NOMO-1 (cell line): ENCODE measurements at regions not wholly inside any gene's neighbourhood (a gene's known extent, or its start where the extent isn't known, plus 50 kb on each side); places are given as distances from the start of the nearest gene placed in this dataset.
"Not testable (repeated sequence)": the region's sequence is repeated elsewhere in the genome, so short reads cannot be mapped to it uniquely, and the experiment has no call there.

Experiments used
- DNase-seq, 2 experiments: peaks; one replicate each; lab custom pipeline; 2025; ENCODE audit not compliant: unreplicated experiment in 2 of 2; lab: John Stamatoyannopoulos, UW

- peak; percentile 76 to 85 for DNase-seq
These were observed 58.3 kb upstream of the EEA1 start for GRCh38 chr12:92987362-92987761.

DNA sequence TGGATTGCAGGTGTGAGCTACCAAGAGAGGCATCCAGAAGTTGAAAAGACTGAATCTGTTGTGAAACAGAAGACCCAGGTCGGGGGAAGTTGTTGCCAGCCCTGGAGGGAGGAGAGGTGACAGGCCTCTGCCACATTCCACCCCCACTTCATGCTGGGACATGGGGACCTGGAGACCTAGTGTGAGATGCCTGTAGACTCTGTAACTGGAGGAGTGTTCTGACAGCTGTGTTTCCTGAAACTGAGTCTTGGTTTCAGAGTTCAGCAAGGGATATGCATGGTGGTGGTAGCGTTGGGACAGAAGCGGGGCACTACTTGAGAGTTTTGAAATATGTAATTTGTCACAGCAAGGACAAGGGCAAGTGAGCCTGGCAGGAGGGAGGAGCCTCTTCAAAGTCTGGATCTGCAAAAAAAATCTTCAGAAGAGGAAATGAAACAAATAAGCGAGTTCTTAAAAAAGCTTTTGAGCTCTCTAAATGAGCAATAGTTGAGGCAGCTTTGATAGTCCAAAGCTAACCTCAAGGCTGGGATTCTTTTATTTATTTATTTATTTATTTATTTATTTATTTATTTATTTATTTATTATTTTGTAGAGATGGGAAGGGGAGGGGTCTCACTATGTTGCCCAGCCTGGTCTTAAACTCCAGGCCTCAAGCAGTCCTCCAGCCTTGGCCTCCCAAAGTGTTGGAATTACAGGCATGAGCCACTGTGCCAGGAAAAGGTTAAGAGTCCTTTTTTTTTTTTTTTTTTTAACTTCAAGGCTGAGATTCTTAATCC lies 58.9 kb upstream of the EEA1 start:
- peak; percentile 95 to 99 for DNase-seq

DNA sequence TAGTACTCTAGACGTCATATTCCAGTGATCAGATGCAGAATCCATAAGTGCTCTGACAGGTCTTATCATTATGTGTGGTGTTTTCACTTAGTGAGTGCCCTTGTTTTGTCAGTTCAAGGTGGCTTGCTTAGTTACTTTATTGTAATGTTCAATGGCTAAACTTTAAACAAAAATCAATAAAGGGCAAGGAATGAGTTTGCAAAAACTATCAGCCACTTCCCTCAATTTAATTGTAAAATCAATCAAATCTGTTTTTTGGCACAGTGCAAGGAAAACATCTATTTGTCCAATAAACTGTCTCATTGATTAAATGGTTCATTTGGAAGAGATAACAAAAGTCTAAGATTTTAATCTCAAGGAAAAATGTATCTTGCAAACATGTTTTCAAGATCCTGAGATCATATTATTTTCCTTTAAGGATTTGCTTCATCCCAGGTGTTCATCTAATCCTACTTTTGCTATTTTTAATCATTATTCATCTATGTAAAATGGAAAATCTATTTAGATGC lies 59.6 kb upstream of the EEA1 start:
- DNase-seq, result no peak

- DNase-seq, result no peak
These were observed 60.8 kb upstream of the EEA1 start for GRCh38 chr12:92989715-92990484.

DNA sequence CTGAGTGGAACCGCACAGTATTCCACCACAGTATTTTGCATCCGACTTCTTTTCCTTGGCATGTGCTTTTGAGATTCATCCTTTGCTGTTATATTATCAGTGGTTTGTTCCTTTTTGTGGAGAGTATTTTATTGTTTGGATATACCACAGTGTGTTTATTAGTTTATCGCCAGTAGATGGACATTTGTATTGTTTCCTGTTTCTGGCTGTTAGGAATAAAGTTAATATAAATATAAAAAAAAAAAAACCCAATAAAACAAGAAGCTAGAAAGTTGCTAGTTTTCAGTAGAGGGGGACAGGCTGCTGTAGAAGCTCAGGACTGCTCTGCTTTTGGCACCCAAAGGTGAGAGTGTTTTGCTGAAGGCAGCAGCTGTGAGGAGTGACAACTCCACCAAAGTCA lies 62.0 kb upstream of the EEA1 start:
- DNase-seq, result no peak

DNA sequence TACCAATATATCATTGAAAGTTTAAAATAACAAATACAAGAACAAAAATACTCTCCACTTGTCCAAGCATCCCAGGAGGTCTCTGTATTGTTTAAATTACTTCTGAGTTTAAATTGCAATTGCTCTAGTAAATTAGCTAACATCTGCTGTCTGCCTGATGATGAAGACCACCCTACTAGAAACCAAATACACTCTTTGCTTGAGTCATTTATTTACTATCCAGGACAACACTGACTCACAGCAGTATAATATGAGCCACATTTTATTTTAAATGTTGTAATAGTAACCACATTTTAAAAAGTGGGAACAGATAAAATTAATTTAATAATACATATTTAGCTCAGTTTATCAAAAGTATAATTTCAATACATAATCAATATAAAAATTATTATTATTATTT lies 62.9 kb upstream of the EEA1 start:
- no peak for DNase-seq

- DNase-seq, result no peak
These were observed 64.2 kb upstream of the EEA1 start for GRCh38 chr12:92993259-92993658.

GRCh38 chr12:92995258-92995903 lies 66.3 kb upstream of the EEA1 start:
- no peak for DNase-seq

DNA sequence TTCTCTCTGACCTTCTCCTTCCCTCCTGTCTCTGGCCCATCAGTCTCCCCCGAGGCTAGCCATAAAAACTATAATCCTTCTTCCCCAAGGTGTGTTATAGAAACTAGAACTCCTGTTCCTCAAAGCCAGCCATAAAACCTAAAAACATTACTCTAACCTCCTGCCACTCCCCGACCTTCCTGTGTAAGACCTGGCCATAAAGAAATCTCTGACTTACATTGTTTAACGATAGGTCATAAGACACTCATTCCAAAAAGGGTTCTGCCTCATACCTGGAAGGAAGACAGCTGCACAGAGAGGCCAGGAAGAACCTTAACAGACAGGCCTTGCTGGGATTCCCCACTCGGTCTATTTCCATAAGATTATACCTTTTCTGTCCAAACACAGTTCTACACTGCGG lies 70.9 kb upstream of the EEA1 start:
- DNase-seq, result no peak

DNA sequence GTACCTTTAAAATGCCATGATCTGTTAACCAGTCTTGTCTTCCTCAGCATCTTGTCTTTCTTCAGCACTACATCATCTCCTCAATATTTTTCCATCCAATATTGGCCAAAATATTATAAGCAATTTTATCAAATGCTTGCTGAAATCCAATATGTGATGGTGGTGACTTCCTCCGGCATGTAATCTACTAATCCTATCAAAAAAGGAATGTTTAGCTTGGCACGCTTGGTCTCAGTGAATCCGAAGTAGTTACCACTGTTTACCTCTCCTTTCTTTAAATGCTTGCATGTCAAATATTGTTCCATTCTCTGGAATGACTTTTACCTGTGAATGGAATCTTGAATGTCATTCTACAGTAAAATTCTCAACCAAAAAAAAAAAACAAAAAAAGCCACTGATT lies 72.3 kb upstream of the EEA1 start:
- no peak for DNase-seq

DNA sequence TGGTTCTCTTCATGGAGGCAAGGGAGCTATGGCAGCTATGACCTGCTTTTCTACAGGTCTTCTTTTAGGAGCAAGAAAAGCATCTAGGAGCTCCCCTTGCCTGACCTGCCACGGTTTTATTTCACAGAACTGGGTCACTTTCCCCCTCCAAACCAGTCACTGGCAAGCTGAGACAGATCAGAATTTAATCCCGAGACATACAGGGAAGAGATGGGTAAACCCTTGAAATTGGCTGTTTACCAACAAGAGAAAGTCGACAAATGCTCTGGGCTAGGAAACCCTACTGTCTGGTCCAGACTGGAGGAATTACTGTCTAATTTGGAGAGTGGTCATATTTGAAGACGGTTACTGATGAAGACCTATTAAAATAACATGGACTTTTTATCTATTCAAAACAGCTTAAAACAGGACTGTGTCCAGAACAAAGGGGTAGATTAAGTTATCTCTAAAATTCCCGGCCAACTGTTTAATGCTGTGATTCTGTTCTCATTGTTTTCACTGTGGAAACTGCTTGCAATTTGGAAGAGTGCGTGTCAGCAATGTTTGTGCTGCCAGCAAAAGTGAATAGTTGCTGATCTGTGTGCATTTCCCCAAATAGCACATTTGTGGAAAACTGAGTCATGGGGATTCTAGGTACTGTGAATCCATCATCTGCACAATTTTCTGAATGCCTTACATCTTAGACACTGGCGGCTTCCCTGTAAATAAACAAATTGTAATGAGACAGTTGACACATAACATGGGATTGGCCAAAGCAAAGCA lies 73.4 kb upstream of the EEA1 start:
- DNase-seq, result no peak

GRCh38 chr12:93003531-93004239 lies 74.6 kb upstream of the EEA1 start:
- DNase-seq, result peak in 1 of 2 experiments; percentile 30

- no peak for DNase-seq
These were observed 76.9 kb upstream of the EEA1 start for GRCh38 chr12:93005928-93006392.

- DNase-seq, result no peak
These were observed 77.5 kb upstream of the EEA1 start for GRCh38 chr12:93006471-93007208.

DNA sequence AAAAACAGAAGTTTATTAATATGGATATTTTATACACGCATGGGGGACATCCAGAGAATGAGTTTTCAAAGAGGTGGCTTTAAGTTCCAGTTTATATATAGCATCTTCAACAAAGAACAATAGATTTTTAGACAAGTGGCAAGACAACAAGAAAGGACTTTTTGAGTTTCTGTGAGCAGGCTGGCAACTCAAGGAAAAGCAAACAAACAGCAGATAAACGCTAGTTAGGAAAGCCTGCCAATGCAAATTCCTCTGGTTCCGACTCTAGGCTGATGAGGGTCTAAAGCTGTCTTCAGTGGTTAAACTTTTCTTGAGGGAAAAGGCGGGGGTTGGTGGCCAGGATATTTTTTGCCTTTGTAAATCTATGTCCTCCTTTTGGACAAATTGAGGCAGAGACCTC lies 78.4 kb upstream of the EEA1 start:
- no peak for DNase-seq

DNA sequence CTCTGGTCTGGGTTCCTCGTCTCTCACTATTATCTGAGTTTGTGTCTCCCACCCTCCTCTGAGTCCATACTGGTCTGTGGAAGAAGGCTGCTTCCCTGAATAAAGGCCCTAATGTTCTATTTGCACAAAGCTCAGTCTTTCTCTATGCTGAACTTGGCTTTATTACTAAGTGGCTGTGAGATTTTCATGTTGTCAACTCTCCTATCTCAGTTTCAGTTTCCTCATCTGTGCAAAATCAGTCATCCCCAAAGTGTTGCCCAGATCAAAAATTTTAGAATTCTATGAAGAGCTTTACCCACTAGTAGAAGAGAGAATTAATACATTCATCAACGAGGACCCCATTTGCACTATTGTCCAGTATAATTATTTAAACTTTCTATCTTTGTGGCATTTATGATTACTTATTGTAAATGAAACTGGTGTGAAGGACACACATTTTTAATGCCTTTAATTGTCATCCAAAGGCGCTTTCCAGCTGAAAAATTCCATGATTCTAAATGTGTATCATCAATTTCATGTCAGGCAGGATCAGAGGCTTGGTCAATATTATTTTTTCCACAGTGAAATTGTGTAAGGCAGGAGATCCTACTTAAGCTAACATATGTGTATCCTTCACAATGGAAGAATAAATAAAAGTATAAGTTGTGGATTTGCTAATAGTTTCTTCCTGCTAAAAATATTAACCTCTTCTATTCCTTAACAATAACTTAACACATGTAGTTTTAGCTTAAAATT lies 79.1 kb upstream of the EEA1 start:
- DNase-seq, result no peak

- not testable (repeated sequence) for DNase-seq
These were observed 79.8 kb upstream of the EEA1 start for GRCh38 chr12:93008880-93009279.

DNA sequence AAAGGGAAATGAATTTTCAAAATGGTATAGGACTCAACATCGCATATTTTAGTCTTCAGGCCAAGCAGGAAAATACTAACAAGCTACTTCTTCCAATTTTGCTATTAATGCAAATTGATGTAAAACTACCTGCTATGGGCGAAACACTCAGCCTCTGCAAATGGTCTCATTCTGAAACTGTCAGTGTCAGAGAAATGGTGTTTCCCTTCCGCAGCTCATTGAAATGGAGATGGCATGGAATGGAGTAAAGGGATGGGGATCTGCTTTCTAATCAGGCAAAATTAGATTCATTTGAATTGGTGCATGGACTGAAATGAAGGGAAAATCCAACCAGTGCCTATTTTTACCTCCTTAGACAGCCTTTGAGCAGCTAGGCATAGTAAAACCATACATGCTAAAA lies 80.4 kb upstream of the EEA1 start:
- no peak for DNase-seq

GRCh38 chr12:93010461-93010860 lies 81.4 kb upstream of the EEA1 start:
- no peak for DNase-seq
